HCT116 (cell line): ENCODE measurements at regions not wholly inside any gene's neighbourhood (a gene's known extent, or its start where the extent isn't known, plus 50 kb on each side); places are given as distances from the start of the nearest gene placed in this dataset.

Source experiments
- ATAC-seq: fragments of 200-7000 bp; cut with Tn5 transposase; 2 replicates; pipeline ENCODE4 v1.9.1; 2020; ENCODE audit warnings: mild to moderate bottlenecking, moderate library complexity
- BruUV-seq: library from RNA; stranded (reverse); fragments of 400-500 nt; replicated peaks from 2 replicates; lab custom pipeline; 2021; lab: Mats Ljungman, UMichigan
- CTCF ChIA-PET: fragments of 300-600 bp; sonication (Branson Sonifier 250); formaldehyde crosslinking; loops from one replicate; lab custom pipeline; 2021; ENCODE audit warnings: antibody characterized with exemption; lab: Charles Lee
- POLR2A ChIA-PET: fragments of 300-600, 350-600 bp; sonication (Branson Sonifier 250); formaldehyde crosslinking; loops from one replicate; lab custom pipeline; 2021; ENCODE audit warnings: antibody characterized with exemption; lab: Charles Lee
- RAD21 ChIA-PET, 2 experiments: fragments of 300-600 bp; sonication (Branson Sonifier 250); formaldehyde crosslinking; loops; one replicate each; lab custom pipeline; 2023; ENCODE audit warnings: low total read pairs in 2 of 2; ENCODE audit not compliant: uncharacterized antibody in 2 of 2, unreplicated experiment in 2 of 2, low non-redundant PET in 1 of 2; lab: Charles Lee
- DNase-seq: peaks from one replicate; pipeline ENCODE4 v3.0.0-alpha.2; 2010; ENCODE audit warnings: low read depth, low spot score
- H2AFZ ChIP-seq: fragments of 200-600 bp; shearing (Covaris generic), sonication (generic); 2 replicates; pipeline ENCODE4 v1.6.1; 2017; ENCODE audit warnings: low read depth, mixed run types, mixed read lengths, antibody characterized with exemption, low read length; ENCODE audit not compliant: poor library complexity, severe bottlenecking
- H3K27ac ChIP-seq: 2 replicates; pipeline ENCODE4 v1.5.1; 2012; ENCODE audit warnings: low read depth, low read length
- H3K27me3 ChIP-seq: fragments of 200-600 bp; sonication (generic); 2 replicates; pipeline ENCODE4 v1.6.1; 2016; ENCODE audit warnings: mixed run types, low read length, mixed read lengths; ENCODE audit not compliant: insufficient read depth
- H3K36me3 ChIP-seq, 2 experiments: fragments of 200-500 bp in 1 of 2; fragments of 200-600 bp in 1 of 2; sonication (Bioruptor generic) in 1 of 2; sonication (generic) in 1 of 2; 2 replicates each; pipeline versions ENCODE4 v1.5.1 to v1.6.1; 2014 to 2016; ENCODE audit warnings: low read length in 2 of 2, inconsistent platforms in 1 of 2, mixed read lengths in 1 of 2, mixed run types in 1 of 2; ENCODE audit not compliant: insufficient read depth in 2 of 2, control insufficient read depth in 1 of 2
- H3K4me1 ChIP-seq, 2 experiments: fragments of 200-600 bp in 1 of 2; sonication (generic) in 1 of 2; 2 replicates each; pipeline versions ENCODE4 v1.5.1 to v1.6.1; 2012 to 2017; ENCODE audit warnings: low read length in 2 of 2, inconsistent platforms in 1 of 2, mild to moderate bottlenecking in 1 of 2, mixed read lengths in 1 of 2, mixed run types in 1 of 2, moderate library complexity in 1 of 2; ENCODE audit not compliant: insufficient read depth in 2 of 2, control insufficient read depth in 1 of 2
- H3K4me2 ChIP-seq: fragments of 200-600 bp; sonication (generic); 2 replicates; pipeline ENCODE4 v1.6.1; 2017; ENCODE audit warnings: mixed run types, low read length, mixed read lengths
- H3K4me3 ChIP-seq, 2 experiments: fragments of 200-600 bp in 1 of 2; sonication (generic) in 1 of 2; replicated peaks in 1 of 2; 2 replicates each; pipeline ENCODE4 v1.5.1; 2011 to 2016; ENCODE audit warnings: low read length in 2 of 2, control low read depth in 1 of 2, low read depth in 1 of 2, mild to moderate bottlenecking in 1 of 2, mixed read lengths in 1 of 2, mixed run types in 1 of 2
- H3K79me2 ChIP-seq: fragments of 200-600 bp; sonication (generic); 2 replicates; pipeline ENCODE4 v1.6.1; 2017; ENCODE audit warnings: mild to moderate bottlenecking, mixed run types, low read length, moderate library complexity, mixed read lengths; ENCODE audit not compliant: insufficient read depth
- H3K9ac ChIP-seq: fragments of 200-600 bp; sonication (generic); 2 replicates; pipeline ENCODE4 v1.6.1; 2016; ENCODE audit warnings: low read length, mixed read lengths
- H3K9me2 ChIP-seq: fragments of 200-600 bp; sonication (generic), shearing (Covaris generic); 2 replicates; pipeline ENCODE4 v1.6.1; 2017; ENCODE audit warnings: mixed run types, mild to moderate bottlenecking, moderate library complexity; ENCODE audit not compliant: insufficient read depth
- H3K9me3 ChIP-seq, 2 experiments: fragments of 200-500 bp in 1 of 2; fragments of 200-600 bp in 1 of 2; sonication (Bioruptor generic) in 1 of 2; sonication (generic) in 1 of 2; 2 replicates each; pipeline ENCODE4 v1.6.1; 2014 to 2017; ENCODE audit warnings: low read length in 2 of 2, mixed read lengths in 2 of 2, inconsistent platforms in 1 of 2, low read depth in 1 of 2, mild to moderate bottlenecking in 1 of 2, mixed run types in 1 of 2, moderate library complexity in 1 of 2; ENCODE audit not compliant: control insufficient read depth in 1 of 2, insufficient read depth in 1 of 2
- H4K20me1 ChIP-seq: fragments of 200-600 bp; sonication (generic), shearing (Covaris generic); 2 replicates; pipeline ENCODE4 v1.6.1; 2017; ENCODE audit warnings: mixed run types, mild to moderate bottlenecking, moderate library complexity; ENCODE audit not compliant: insufficient read depth
- ATF3 ChIP-seq: IDR thresholded peaks from 2 replicates; pipeline ENCODE4 v1.6.1; 2012
- CBX3 ChIP-seq: IDR thresholded peaks from 2 replicates; pipeline ENCODE4 v1.6.1; 2012; ENCODE audit warnings: low read depth
- CEBPB ChIP-seq: IDR thresholded peaks from 2 replicates; pipeline ENCODE4 v1.6.1; 2012; ENCODE audit warnings: low read depth
- EGR1 ChIP-seq: IDR thresholded peaks from 2 replicates; pipeline ENCODE4 v1.6.1; 2012; ENCODE audit warnings: low read depth
- ELF1 ChIP-seq: IDR thresholded peaks from 2 replicates; pipeline ENCODE4 v1.6.1; 2012; ENCODE audit warnings: low read depth, borderline replicate concordance
- EZH2 ChIP-seq: fragments of 200-600 bp; sonication (generic); IDR thresholded peaks from 2 replicates; pipeline ENCODE4 v1.6.1; 2017; ENCODE audit warnings: antibody characterized with exemption, mixed run types
- FOSL1 ChIP-seq: IDR thresholded peaks from 2 replicates; pipeline ENCODE4 v1.6.1; 2012; ENCODE audit warnings: low read depth
- MAX ChIP-seq: IDR thresholded peaks from 2 replicates; pipeline ENCODE4 v1.6.1; 2012
- POLR2A ChIP-seq: IDR thresholded peaks from 2 replicates; pipeline ENCODE4 v1.7.0; 2011; ENCODE audit warnings: borderline replicate concordance; ENCODE audit not compliant: insufficient read depth, insufficient read length; ENCODE audit errors: extremely low read depth
- POLR2AphosphoS5 ChIP-seq: IDR thresholded peaks from 2 replicates; pipeline ENCODE4 v1.6.1; 2011; ENCODE audit warnings: mild to moderate bottlenecking, low read depth, low read length, moderate library complexity
- RAD21 ChIP-seq: IDR thresholded peaks from 2 replicates; pipeline ENCODE4 v1.6.1; 2012; ENCODE audit warnings: low read depth, mild to moderate bottlenecking
- REST ChIP-seq: IDR thresholded peaks from 2 replicates; pipeline ENCODE4 v1.6.1; 2012; ENCODE audit warnings: low read depth
- SIN3A ChIP-seq: IDR thresholded peaks from 2 replicates; pipeline ENCODE4 v1.6.1; 2012; ENCODE audit warnings: low read depth
- SRF ChIP-seq: IDR thresholded peaks from 2 replicates; pipeline ENCODE4 v1.6.1; 2012; ENCODE audit warnings: low read depth
- TCF7L2 ChIP-seq: IDR thresholded peaks from 2 replicates; pipeline ENCODE4 v1.7.0; 2011; ENCODE audit warnings: borderline replicate concordance, inconsistent platforms; ENCODE audit not compliant: insufficient read depth, insufficient read length; ENCODE audit errors: extremely low read depth
- YY1 ChIP-seq: IDR thresholded peaks from 2 replicates; pipeline ENCODE4 v1.6.1; 2011; ENCODE audit warnings: low read length, low read depth, moderate library complexity, mild to moderate bottlenecking; ENCODE audit not compliant: insufficient replicate concordance; ENCODE audit errors: extremely low read depth
- ZBTB33 ChIP-seq: IDR thresholded peaks from 2 replicates; pipeline ENCODE4 v1.6.1; 2011; ENCODE audit warnings: mild to moderate bottlenecking, low read length, moderate library complexity; ENCODE audit not compliant: insufficient replicate concordance; ENCODE audit errors: extremely low read depth
- ZFX ChIP-seq: fragments of 450-650 bp; IDR thresholded peaks from 2 replicates; pipeline ENCODE4 v1.6.1; 2017
- ZNF274 ChIP-seq: fragments of 200-500 bp; sonication (Bioruptor generic); IDR thresholded peaks from 2 replicates; pipeline ENCODE4 v1.6.1; 2014; ENCODE audit warnings: mild to moderate bottlenecking, low read depth, low read length, inconsistent platforms
- intact Hi-C: fragments of 100-400 bp; cut with micrococcal nuclease; formaldehyde crosslinking; loops from 2 replicates; pipeline ENCODE4 v1.10.0; 2022

- no peak for TF ChIP-seq ZFX
- TF ChIP-seq, all 23 proteins: peak for 5
Observed at GRCh38 chr9:91060520-91061343, 259.1 kb downstream of the SYK start (continued).

- POLR2A ChIA-PET, result no interaction called here
Observed at GRCh38 chr9:91061506-91061905, 259.9 kb downstream of the SYK start.

More at GRCh38 chr9:91061506-91061905, 259.9 kb downstream of the SYK start:
- Histone ChIP-seq H2AFZ (no peak overlapping the region), H3K4me2 (no peak overlapping the region), H3K4me1 (peaks cover 7 to 24% of the 10 kb centered on the region in 2 experiments; a peak in 2 of 4 replicates), H4K20me1 (no peaks in the 10 kb centered on the region), H3K79me2 (no peaks in the 10 kb centered on the region), H3K4me3 (no peak overlapping the region), H3K9ac (no peak overlapping the region), H3K27ac (no peak overlapping the region), H3K36me3 (no peaks in the 10 kb centered on the region), H3K27me3 (no peaks in the 10 kb centered on the region), H3K9me3 (no peaks in the 10 kb centered on the region), H3K9me2 (no peaks in the 10 kb centered on the region)
- TF ChIP-seq POLR2AphosphoS5 (no peak), ATF3 (no peak), SRF (no peak), MAX (no peak), ELF1 (no peak), CEBPB (no peak), EGR1 (no peak), FOSL1 (no peak), REST (no peak), EZH2 (no peak), ZBTB33 (no peak), ZFX (no peak), YY1 (no peak), ZNF274 (no peak), TCF7L2 (no peak), SIN3A (no peak), POLR2A (no peak), CBX3 (no peak), RAD21 (no peak)
- intact Hi-C loops, result no loop called here
- CTCF ChIA-PET, result no interaction called here
- RAD21 ChIA-PET, result no interaction called here
- ATAC-seq (no peak), DNase-seq (no peak)
- no TSS peak for BruUV-seq
